CD4-positive, alpha-beta T cell (primary cell): ENCODE measurements at regions not wholly inside any gene's neighbourhood (a gene's known extent, or its start where the extent isn't known, plus 50 kb on each side); places are given as distances from the start of the nearest gene placed in this dataset.

Experiments used
- ATAC-seq: fragments of 200-7000 bp; cut with Tn5 transposase; one replicate; pipeline ENCODE4 v1.10.0; 2022; ENCODE audit warnings: mild to moderate bottlenecking; ENCODE audit not compliant: poor library complexity
- CTCF ChIA-PET: fragments of 350-600 bp; sonication (Branson Sonifier 250); formaldehyde crosslinking; loops from one replicate; lab custom pipeline; 2021; ENCODE audit warnings: antibody characterized with exemption, inconsistent platforms; lab: Charles Lee
- POLR2A ChIA-PET: fragments of 350-600 bp; sonication (Branson Sonifier 250); formaldehyde crosslinking; loops from one replicate; lab custom pipeline; 2021; ENCODE audit warnings: antibody characterized with exemption, inconsistent platforms; lab: Charles Lee
- DNase-seq, 14 experiments: peaks; one replicate each; pipeline ENCODE4 v3.0.0-alpha.2; 2013 to 2020; ENCODE audit warnings: mixed read lengths in 2 of 14
- H3K27ac ChIP-seq, 2 donors: one replicate each; pipeline versions ENCODE4 v1.5.1 to v1.7.0; 2013; ENCODE audit warnings: low read length in 2 of 2, low read depth in 1 of 2, mild to moderate bottlenecking in 1 of 2
- H3K27me3 ChIP-seq, 2 experiments: 1 replicate in 1 of 2; 2 replicates in 1 of 2; pipeline versions ENCODE4 v1.6.1 to v1.7.0; 2013; ENCODE audit warnings: low read length in 2 of 2, control low read depth in 1 of 2, mild to moderate bottlenecking in 1 of 2, moderate library complexity in 1 of 2; ENCODE audit not compliant: insufficient read depth in 2 of 2, control insufficient read depth in 1 of 2
- H3K36me3 ChIP-seq: one replicate; pipeline ENCODE4 v1.6.1; 2013; ENCODE audit warnings: low read length, control low read depth; ENCODE audit not compliant: insufficient read depth
- H3K4me1 ChIP-seq: one replicate; pipeline ENCODE4 v1.6.1; 2013; ENCODE audit warnings: low read length, control low read depth; ENCODE audit not compliant: insufficient read depth
- H3K4me3 ChIP-seq: one replicate; pipeline ENCODE4 v1.5.1; 2013; ENCODE audit warnings: mild to moderate bottlenecking, low read length, moderate library complexity
- H3K9me3 ChIP-seq, 2 experiments: 1 replicate in 1 of 2; 2 replicates in 1 of 2; pipeline versions ENCODE4 v1.6.1 to v1.7.0; 2013; ENCODE audit warnings: low read length in 2 of 2, mild to moderate bottlenecking in 2 of 2, control low read depth in 1 of 2, moderate library complexity in 1 of 2; ENCODE audit not compliant: control insufficient read depth in 1 of 2, insufficient read depth in 1 of 2
- H3K27ac Mint-ChIP-seq: one replicate; pipeline ENCODE4 v1.8.0; 2020; ENCODE audit warnings: mixed read lengths
- H3K27me3 Mint-ChIP-seq: one replicate; pipeline ENCODE4 v1.8.0; 2021; ENCODE audit warnings: mixed read lengths
- H3K36me3 Mint-ChIP-seq: one replicate; pipeline ENCODE4 v1.8.0; 2021; ENCODE audit warnings: low read depth, mixed read lengths
- H3K4me1 Mint-ChIP-seq: one replicate; pipeline ENCODE4 v1.8.0; 2021; ENCODE audit warnings: low read depth, mixed read lengths
- H3K4me3 Mint-ChIP-seq: one replicate; pipeline ENCODE4 v1.8.0; 2020; ENCODE audit warnings: mild to moderate bottlenecking, mixed read lengths
- H3K9me3 Mint-ChIP-seq: one replicate; pipeline ENCODE4 v1.8.0; 2020; ENCODE audit warnings: mixed read lengths
- CTCF ChIP-seq: fragments of 200-600 bp; IDR thresholded peaks from one replicate; pipeline ENCODE4 v1.8.0; 2022; ENCODE audit warnings: antibody characterized with exemption, mild to moderate bottlenecking
- intact Hi-C, 2 experiments: fragments of 100-400 bp; cut with DNase I in 1 of 2; cut with micrococcal nuclease in 1 of 2; formaldehyde crosslinking; loops; one replicate each; pipeline versions ENCODE4 v1.15.1 to v1.9.0; 2023 to 2025; cut with DNase I, micrococcal nuclease

DNA sequence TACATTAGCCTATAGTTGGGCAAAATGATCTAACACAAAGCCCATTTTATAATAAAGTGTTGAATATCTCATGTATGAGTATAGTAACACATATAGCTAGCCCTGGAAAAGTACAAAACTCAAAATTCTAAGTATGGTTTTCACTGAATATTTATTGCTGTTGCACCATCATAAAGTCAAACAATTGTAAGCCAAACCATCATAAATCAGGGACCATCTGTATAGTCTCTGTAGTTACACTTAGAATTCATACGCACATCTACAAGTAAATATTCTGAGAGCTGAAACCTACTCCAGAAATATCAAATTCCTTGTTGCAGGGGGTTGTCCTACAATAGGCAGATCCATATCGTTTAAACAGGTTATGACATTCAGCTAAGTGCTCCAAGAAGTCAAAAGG is 817.3 kb downstream of the BCKDHB start:
- Mint-ChIP-seq H3K27ac (no peak overlapping the region), H3K4me3 (no peak overlapping the region), H3K4me1 (no peaks in the 10 kb centered on the region), H3K9me3 (peaks cover 11% of the 10 kb centered on the region), H3K36me3 (no peaks in the 10 kb centered on the region), H3K27me3 (no peaks in the 10 kb centered on the region)
- ATAC-seq (no peak), DNase-seq (no peak)
- no peaks in the 10 kb centered on the region for H3K36me3 ChIP-seq
- ChIA-PET POLR2A (no interaction called here), CTCF (no interaction called here)
- H3K9me3 ChIP-seq, result no peaks in the 10 kb centered on the region
- intact Hi-C loops, result no loop called here
- no peak for TF ChIP-seq CTCF
- no peaks in the 10 kb centered on the region for H3K4me1 ChIP-seq
- no peaks in the 10 kb centered on the region for H3K27me3 ChIP-seq
- H3K4me3 ChIP-seq, result no peak overlapping the region
- H3K27ac ChIP-seq, result no peak overlapping the region

DNA sequence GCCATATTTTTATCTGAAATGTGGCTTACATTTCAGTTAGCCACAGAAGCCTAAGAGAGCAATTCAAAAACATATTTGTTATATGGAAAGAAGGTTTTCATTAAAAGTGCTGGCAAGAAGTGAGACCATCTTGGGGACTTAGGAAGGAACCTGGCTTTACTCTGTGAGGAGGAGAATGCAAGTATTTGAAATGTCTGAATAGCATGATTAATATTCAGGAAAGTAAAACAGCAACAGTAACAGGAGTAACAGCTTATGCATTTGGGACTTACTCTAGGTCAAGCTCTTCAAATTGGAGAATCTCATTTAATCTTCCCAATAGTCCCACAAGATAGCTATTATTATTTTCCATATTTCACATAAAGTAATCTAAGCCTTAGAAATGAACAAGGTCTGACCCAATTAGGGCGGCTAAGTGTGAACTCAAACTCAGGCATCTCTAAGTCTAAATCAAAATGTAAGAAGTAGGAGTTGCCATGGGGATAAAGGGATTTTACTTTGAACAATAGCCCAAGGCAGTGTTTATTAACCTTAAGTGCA is 816.5 kb downstream of the BCKDHB start:
- H3K4me3 ChIP-seq, result no peak overlapping the region
- no peaks in the 10 kb centered on the region for H3K4me1 ChIP-seq
- no peaks in the 10 kb centered on the region for H3K27me3 Mint-ChIP-seq
- POLR2A ChIA-PET, result no interaction called here
- no peaks in the 10 kb centered on the region for H3K36me3 ChIP-seq
- peaks cover 11% of the 10 kb centered on the region for H3K9me3 Mint-ChIP-seq
- no peak overlapping the region for H3K4me3 Mint-ChIP-seq
- no peak for ATAC-seq
- TF ChIP-seq CTCF, result no peak
- intact Hi-C loops, result no loop called here
- CTCF ChIA-PET, result no interaction called here
- H3K27ac Mint-ChIP-seq, result no peak overlapping the region
- no peaks in the 10 kb centered on the region for H3K27me3 ChIP-seq
- DNase-seq, result no peak
- no peaks in the 10 kb centered on the region for H3K4me1 Mint-ChIP-seq
- H3K36me3 Mint-ChIP-seq, result no peaks in the 10 kb centered on the region
- H3K9me3 ChIP-seq, result no peaks in the 10 kb centered on the region
- no peak overlapping the region for H3K27ac ChIP-seq

GRCh38 chr6:80921861-80922460 is 815.5 kb downstream of the BCKDHB start:
- Mint-ChIP-seq H3K9me3 (peaks cover 8% of the 10 kb centered on the region), H3K27ac (no peak overlapping the region)
- TF ChIP-seq CTCF, result no peak

More at GRCh38 chr6:80921861-80922460, 815.5 kb downstream of the BCKDHB start:
- Mint-ChIP-seq H3K36me3 (no peaks in the 10 kb centered on the region), H3K4me3 (no peak overlapping the region), H3K4me1 (no peaks in the 10 kb centered on the region), H3K27me3 (no peaks in the 10 kb centered on the region)
- POLR2A ChIA-PET, result no interaction called here
- Histone ChIP-seq H3K4me3 (no peak overlapping the region), H3K27ac (no peak overlapping the region), H3K36me3 (no peaks in the 10 kb centered on the region), H3K9me3 (no peaks in the 10 kb centered on the region), H3K27me3 (no peaks in the 10 kb centered on the region), H3K4me1 (no peaks in the 10 kb centered on the region)
- DNase-seq (no peak), ATAC-seq (no peak)
- intact Hi-C loops, result no loop called here
- CTCF ChIA-PET, result no interaction called here
